IPS-18a (cell line): ENCODE measurements at regions not wholly inside any gene's neighbourhood (a gene's known extent, or its start where the extent isn't known, plus 50 kb on each side); places are given as distances from the start of the nearest gene placed in this dataset.

ENCODE experiments used
- H3K27ac ChIP-seq: one replicate; pipeline ENCODE4 v1.5.1; 2013; ENCODE audit warnings: low read length
- H3K27me3 ChIP-seq: one replicate; pipeline ENCODE4 v1.6.1; 2013; ENCODE audit warnings: mild to moderate bottlenecking, low read length; ENCODE audit not compliant: control insufficient read depth, insufficient read depth
- H3K36me3 ChIP-seq: one replicate; pipeline ENCODE4 v1.6.1; 2013; ENCODE audit warnings: low read depth, low read length; ENCODE audit not compliant: control insufficient read depth
- H3K4me1 ChIP-seq: one replicate; pipeline ENCODE4 v1.6.1; 2013; ENCODE audit warnings: low read depth, low read length; ENCODE audit not compliant: control insufficient read depth
- H3K4me3 ChIP-seq: one replicate; pipeline ENCODE4 v1.5.1; 2013; ENCODE audit warnings: low read length
- H3K9ac ChIP-seq: one replicate; pipeline ENCODE4 v1.6.1; 2013; ENCODE audit warnings: mild to moderate bottlenecking, low read length, moderate library complexity
- H3K9me3 ChIP-seq: one replicate; pipeline ENCODE4 v1.6.1; 2013; ENCODE audit warnings: low read depth, low read length; ENCODE audit not compliant: control insufficient read depth

- Histone ChIP-seq H3K9ac (no peak overlapping the region), H3K4me3 (no peak overlapping the region), H3K9me3 (no peaks in the 10 kb centered on the region), H3K4me1 (no peaks in the 10 kb centered on the region), H3K27me3 (no peaks in the 10 kb centered on the region), H3K27ac (no peak overlapping the region), H3K36me3 (no peaks in the 10 kb centered on the region)
These were observed 52.2 kb downstream of the ADRA2C start for GRCh38 chr4:3818371-3818770.

DNA sequence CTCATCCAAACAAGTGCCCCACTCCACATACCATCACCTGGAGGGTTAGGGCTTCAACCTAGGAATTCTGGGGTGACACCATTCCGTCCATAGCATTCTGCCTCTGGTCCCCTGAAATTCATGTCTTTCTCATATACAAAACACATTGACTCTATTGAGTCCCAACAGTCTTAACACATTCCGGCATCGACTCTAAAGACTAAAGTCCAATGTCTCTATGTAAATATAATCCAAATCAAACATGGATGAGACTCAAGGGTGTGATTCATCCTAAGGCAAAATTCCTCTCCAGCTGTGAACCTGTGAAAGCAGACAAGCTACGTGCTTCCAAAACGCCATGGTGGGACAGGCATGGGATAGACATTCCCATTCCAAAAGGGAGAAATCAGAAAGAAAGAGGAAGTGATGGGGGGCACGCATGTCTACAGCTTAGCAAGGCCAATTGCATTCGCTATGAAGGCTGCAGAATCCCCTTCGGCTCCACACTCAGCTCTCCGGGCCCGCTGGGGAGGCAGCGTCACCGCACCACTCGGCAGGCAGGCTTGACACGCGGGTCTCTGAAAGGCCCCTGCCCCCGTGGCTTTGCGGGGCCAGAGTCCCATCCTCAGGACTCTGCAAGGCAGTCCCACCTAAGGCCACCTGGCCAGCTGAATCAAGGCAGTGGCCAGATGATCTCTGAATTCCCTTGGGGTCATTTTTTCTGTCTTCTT, 53.2 kb downstream of the ADRA2C start:
- H3K9ac ChIP-seq = no peak overlapping the region
- H3K9me3 ChIP-seq = no peaks in the 10 kb centered on the region
- H3K27ac ChIP-seq = no peak overlapping the region
- no peak overlapping the region for H3K4me3 ChIP-seq
- H3K27me3 ChIP-seq = no peaks in the 10 kb centered on the region
- H3K4me1 ChIP-seq = no peaks in the 10 kb centered on the region
- no peaks in the 10 kb centered on the region for H3K36me3 ChIP-seq

DNA sequence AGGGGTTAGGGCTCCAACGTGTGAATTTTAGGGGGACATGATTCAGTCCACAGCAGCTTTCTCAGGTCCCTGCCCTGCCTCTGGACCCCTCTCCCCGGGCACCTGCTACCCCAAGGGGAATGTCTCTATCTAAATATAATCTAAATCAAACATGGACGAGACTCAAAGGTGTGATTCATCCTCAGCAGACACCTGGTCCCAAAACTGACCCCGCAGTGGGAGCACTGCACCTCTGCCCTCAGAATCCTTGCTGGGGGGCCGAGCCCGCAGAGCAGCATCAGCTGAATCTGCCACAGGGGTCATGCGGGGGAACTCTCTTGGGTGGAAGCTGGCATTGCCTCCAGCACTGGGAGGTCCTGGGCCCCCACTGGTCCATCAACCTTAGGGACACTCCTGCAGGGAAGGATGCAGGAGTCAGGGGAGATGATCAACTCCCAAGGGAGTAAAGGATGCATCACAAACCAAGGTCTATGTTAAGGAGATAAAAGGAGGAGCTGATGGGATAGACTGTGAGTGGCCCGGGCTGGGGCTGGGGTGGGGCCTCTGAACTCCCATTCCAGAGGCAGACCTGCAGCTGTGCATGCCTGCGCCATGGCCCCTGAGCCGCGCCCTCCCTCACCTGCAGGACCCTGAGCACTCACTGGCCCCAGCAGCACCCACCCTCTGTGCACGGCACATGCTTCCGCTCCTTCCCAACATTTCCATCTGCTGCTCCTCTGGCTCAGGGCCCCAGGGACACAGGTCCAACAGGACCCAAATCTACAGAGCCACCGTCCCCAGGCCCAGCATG, 54.0 kb downstream of the ADRA2C start:
- H3K4me1 ChIP-seq = no peaks in the 10 kb centered on the region
- no peak overlapping the region for H3K4me3 ChIP-seq
- no peak overlapping the region for H3K9ac ChIP-seq
- no peaks in the 10 kb centered on the region for H3K27me3 ChIP-seq
- H3K27ac ChIP-seq = no peak overlapping the region
- no peaks in the 10 kb centered on the region for H3K36me3 ChIP-seq
- no peaks in the 10 kb centered on the region for H3K9me3 ChIP-seq

DNA sequence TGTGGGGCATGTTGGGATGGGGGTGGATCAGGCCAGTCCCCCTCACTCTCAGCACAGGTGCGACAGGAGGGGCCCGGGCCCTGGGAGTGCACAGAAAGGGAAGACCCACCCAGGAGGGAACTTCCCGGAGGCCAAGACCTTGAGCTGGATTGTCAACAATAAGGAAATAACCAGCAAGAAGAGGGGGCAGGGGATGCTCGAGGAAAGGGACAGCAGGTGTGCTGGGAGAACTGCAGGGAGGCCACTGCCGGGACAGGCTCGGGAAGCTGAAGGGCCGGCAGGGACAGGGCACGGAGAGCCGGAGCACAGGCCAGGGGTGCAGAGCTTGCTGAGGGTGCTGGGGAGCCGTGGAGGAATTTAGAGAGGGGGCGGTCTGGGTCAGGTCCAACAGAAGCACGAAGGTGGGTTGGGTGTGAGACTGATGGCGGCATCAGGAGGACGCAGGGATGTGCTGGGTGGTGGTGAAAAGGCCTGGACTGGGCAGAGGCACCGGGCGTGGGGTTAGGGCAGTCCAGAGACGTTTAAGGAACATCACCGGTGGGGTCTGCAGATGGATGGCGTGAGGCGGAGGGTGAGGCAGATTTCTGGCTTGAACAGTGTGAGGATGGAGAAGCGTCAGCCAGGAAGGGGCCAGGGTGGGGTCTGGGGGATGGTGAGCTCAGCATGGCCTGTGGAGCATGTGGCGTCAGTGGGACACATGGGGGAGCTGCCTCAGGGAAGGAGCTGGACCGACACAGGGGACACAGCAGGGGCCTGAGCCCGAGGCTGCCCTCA, 54.8 kb downstream of the ADRA2C start:
- no peak overlapping the region for H3K27ac ChIP-seq
- no peak overlapping the region for H3K9ac ChIP-seq
- no peaks in the 10 kb centered on the region for H3K27me3 ChIP-seq

GRCh38 chr4:3821580-3822229, 55.5 kb downstream of the ADRA2C start:
- Histone ChIP-seq H3K27ac (no peak overlapping the region), H3K9me3 (no peaks in the 10 kb centered on the region), H3K36me3 (no peaks in the 10 kb centered on the region), H3K27me3 (no peaks in the 10 kb centered on the region), H3K4me1 (no peaks in the 10 kb centered on the region), H3K4me3 (no peak overlapping the region), H3K9ac (no peak overlapping the region)

More for the DNA sequence above, 54.8 kb downstream of the ADRA2C start:
- Histone ChIP-seq H3K4me1 (no peaks in the 10 kb centered on the region), H3K36me3 (no peaks in the 10 kb centered on the region), H3K4me3 (no peak overlapping the region), H3K9me3 (no peaks in the 10 kb centered on the region)

GRCh38 chr4:3822230-3822947, 56.2 kb downstream of the ADRA2C start:
- no peaks in the 10 kb centered on the region for H3K36me3 ChIP-seq
- no peak overlapping the region for H3K27ac ChIP-seq
- H3K9ac ChIP-seq = no peak overlapping the region
- no peaks in the 10 kb centered on the region for H3K4me1 ChIP-seq
- H3K9me3 ChIP-seq = no peaks in the 10 kb centered on the region
- no peak overlapping the region for H3K4me3 ChIP-seq
- no peaks in the 10 kb centered on the region for H3K27me3 ChIP-seq

DNA sequence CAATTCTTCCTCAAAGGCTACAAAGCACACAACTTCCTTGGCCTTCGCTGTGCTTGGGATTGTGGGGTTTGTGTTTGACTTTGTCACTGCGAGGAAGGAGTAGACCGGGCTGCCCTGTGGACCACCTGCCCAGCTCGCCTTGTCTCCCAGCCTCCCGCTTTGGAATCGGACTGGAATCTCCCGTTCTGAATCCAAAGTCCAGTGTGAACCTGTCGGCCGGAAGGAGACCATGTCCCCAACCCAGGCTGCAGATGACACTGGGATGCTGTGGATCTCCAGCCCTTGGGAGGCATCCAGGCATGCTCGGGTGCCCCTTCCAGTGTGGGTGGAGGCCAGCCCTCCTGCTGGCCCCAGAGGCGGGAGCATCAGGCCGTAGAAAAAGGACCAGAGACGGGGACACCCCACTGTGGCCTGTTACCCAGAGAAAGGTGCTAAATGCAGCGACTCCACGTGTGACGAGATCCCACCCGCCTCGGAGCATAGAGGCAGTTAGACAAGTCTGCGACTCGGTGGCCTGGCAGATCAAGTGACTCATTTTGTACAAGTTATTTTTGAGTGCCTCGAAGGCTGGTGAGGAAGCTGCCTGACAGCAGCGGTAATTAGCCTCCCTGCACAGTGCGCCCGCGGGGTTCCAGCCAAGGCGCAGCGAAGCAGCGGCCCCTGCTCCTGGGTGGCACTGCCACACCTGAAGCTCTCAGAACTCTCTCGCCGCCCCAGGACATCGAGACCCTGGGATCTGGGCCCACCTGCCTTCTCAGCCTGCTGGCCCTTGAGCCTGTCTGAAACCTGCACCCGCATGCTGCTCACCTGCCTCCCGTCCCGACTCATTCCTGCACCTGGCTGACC, 57.5 kb downstream of the ADRA2C start:
- Histone ChIP-seq H3K36me3 (no peaks in the 10 kb centered on the region), H3K9me3 (no peaks in the 10 kb centered on the region), H3K4me3 (no peak overlapping the region), H3K9ac (no peak overlapping the region), H3K4me1 (no peaks in the 10 kb centered on the region), H3K27ac (no peak overlapping the region), H3K27me3 (peaks cover under 1% of the 10 kb centered on the region)

DNA sequence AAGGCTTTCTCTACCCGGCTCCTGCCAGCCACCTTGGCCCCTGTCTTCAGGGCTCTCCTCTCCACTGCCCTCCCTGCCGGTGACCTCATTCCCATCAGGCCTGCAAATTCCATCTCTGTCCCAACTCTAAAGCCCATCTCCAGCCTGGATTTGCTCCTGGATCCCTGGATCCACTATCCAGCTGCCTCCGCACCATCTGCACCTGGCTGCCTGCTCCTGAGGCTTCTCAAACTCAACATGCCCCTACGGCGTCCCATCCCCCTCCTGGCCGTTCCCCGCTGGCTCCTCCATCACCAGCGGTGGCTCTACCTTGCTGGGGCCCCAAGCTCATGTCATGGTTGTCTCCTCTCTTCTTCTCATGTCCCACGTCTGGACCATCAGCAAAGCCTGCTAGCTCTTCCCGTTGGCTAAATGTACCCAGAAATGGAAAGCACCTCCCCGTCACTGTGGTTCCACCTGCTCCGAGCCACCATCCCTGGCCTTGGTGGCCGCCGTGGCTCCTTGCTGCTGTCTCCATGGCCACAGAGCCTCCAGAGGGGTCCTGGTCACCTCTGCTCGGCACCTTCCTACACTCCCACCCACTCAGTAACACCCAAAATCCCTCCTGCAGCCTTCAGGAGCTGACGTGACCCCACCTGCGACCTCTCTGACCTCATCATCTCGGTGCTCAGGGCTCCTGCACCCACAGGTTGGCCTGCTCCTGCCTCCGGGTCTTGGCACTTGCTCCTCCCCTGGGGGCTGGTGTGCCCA, 58.5 kb downstream of the ADRA2C start:
- Histone ChIP-seq H3K36me3 (no peaks in the 10 kb centered on the region), H3K27me3 (peaks cover 7% of the 10 kb centered on the region), H3K9me3 (no peaks in the 10 kb centered on the region), H3K4me1 (no peaks in the 10 kb centered on the region), H3K4me3 (no peak overlapping the region), H3K9ac (no peak overlapping the region), H3K27ac (no peak overlapping the region)

GRCh38 chr4:3825530-3825929, 59.3 kb downstream of the ADRA2C start:
- peaks cover 7% of the 10 kb centered on the region for H3K27me3 ChIP-seq
- no peaks in the 10 kb centered on the region for H3K36me3 ChIP-seq
- H3K9me3 ChIP-seq = no peaks in the 10 kb centered on the region
- no peak overlapping the region for H3K4me3 ChIP-seq
- H3K27ac ChIP-seq = no peak overlapping the region
- peaks cover 6% of the 10 kb centered on the region for H3K4me1 ChIP-seq
- no peak overlapping the region for H3K9ac ChIP-seq
